ENCODE measurements at regions not wholly inside any gene's neighbourhood (a gene's known extent, or its start where the extent isn't known, plus 50 kb on each side); places are given as distances from the start of the nearest gene placed in this dataset.

- TF ChIP-seq POLR2A (IDR thresholded peaks at IDR 0.05), result no peak
- no peak for TF ChIP-seq CTCF (IDR thresholded peaks at IDR 0.05)
- intact Hi-C loops (cut with DNase I; ENCODE audit: low total_unique reads), result no loop called here
- WGBS, 2 donors, result 54 to 60% methylated on average over 1 of the region's 1 CpG
- no peak for DNase-seq (ENCODE audit: low spot score in 2 of 2)
- H3K4me3 ChIP-seq (ENCODE audit: low read depth, poor library complexity, severe bottlenecking), result no peak overlapping the region
These were observed 1206.0 kb upstream of the ADGRL3 start for GRCh38 chr4:59994118-59994517.

DNA sequence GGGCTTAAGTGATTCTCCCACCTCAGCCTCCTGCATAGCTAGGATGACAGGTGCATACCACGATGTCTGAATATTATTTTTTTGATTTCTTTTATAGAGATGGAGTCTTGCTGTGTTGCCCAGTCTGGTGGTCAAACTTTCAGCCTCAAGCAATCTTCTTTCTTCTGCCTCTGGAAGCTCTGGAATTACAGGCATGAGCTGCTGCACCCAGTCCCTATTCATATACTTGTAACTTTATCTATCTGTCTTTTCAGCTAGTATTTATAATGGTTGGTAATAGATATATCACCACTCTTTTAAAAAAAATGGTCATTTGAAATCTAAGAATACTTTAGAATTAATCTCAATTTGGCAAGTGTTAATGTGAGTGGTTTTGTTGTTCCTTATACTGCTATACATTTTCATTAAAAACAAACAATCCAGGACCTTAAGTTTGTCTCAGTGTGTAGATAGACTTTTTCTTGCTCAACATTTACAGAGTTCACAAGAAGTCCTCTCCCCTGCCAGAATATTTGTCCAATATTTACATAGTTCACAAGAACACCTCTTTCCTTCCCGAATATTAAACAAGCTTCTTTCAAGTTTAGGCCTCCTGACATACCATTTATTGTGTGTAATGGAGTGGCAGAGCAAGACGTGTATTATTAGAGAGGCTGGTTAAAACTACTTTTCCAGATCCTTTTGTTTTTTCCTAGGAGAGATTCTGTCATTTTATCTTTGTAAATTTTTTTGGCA, 1197.4 kb upstream of the ADGRL3 start:
- TF ChIP-seq POLR2A (IDR thresholded peaks at IDR 0.05), result no peak
- no peak for TF ChIP-seq CTCF (IDR thresholded peaks at IDR 0.05)
- no peak overlapping the region for H3K4me3 ChIP-seq (ENCODE audit: low read depth, poor library complexity, severe bottlenecking)
- intact Hi-C loops (cut with DNase I; ENCODE audit: low total_unique reads), result no loop called here
- 75 to 80% methylated on average over 3 of the region's 3 CpGs for WGBS, 2 donors
- no peak for DNase-seq (ENCODE audit: low spot score in 2 of 2)

DNA sequence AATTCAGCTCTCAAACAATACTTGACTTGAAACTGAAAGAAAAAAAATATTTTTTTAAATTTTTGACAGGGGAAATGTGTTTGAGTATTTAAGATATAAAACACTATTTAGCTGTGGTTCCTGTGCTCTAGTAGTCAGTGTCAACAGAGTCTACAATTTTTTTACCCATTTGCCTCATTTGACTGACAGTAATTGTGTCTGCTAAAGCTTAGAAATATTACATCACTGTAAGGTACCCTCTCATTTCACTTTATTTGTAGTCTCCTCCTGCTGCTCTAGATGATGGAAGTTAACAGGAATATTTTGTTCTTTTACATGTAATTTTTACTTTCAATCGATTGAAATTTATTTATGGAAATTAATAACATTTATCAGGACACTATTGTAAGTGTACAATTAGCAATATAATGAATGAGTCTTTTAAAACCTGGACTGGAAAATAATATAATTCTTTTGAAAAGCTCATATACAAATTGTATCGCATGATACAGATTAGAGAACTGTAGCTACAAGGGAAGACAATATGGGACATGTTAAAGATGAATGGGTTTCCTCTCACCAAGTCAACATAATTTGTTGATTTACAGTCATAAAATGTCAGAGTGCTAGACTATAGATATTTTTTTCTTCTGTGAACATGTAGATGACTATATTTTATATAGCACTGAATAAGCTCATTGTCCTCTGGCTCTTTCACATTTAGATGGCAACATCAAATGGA, 1186.5 kb upstream of the ADGRL3 start:
- TF ChIP-seq CTCF (IDR thresholded peaks at IDR 0.05) (no peak), POLR2A (IDR thresholded peaks at IDR 0.05) (no peak)
- WGBS, 2 donors, result 78 to 81% methylated on average over 2 of the region's 2 CpGs
- no peak for DNase-seq (ENCODE audit: low spot score in 2 of 2)
- intact Hi-C loops (cut with DNase I; ENCODE audit: low total_unique reads), result no loop called here
- H3K4me3 ChIP-seq (ENCODE audit: low read depth, poor library complexity, severe bottlenecking), result no peak overlapping the region

- TF ChIP-seq CTCF (IDR thresholded peaks at IDR 0.05), result no peak
- H3K4me3 ChIP-seq (ENCODE audit: low read depth, poor library complexity, severe bottlenecking), result no peak overlapping the region
- intact Hi-C loops (cut with DNase I; ENCODE audit: low total_unique reads), result no loop called here
- DNase-seq (ENCODE audit: low spot score in 2 of 2), result no peak
- 59 to 63% methylated on average over 1 of the region's 1 CpG for WGBS, 2 donors
These were observed 1183.2 kb upstream of the ADGRL3 start for GRCh38 chr4:60016971-60017370.

- TF ChIP-seq CTCF (IDR thresholded peaks at IDR 0.05), result no peak
- no peak for TF ChIP-seq POLR2A (IDR thresholded peaks at IDR 0.05)
- WGBS, 2 donors, result 94 to 99% methylated on average over 2 of the region's 2 CpGs
- DNase-seq (ENCODE audit: low spot score in 2 of 2), result no peak
- H3K4me3 ChIP-seq (ENCODE audit: low read depth, poor library complexity, severe bottlenecking), result no peak overlapping the region
- intact Hi-C loops (cut with DNase I; ENCODE audit: low total_unique reads), result no loop called here
These were observed 1180.9 kb upstream of the ADGRL3 start for GRCh38 chr4:60019180-60019579.

Data from lower leg skin (tissue), 4 donors.